Fibroblast of pulmonary artery (primary cell): ENCODE measurements at regions not wholly inside any gene's neighbourhood (a gene's known extent, or its start where the extent isn't known, plus 50 kb on each side); places are given as distances from the start of the nearest gene placed in this dataset.

Experiments
- DNase-seq: peaks from one replicate; pipeline ENCODE4 v3.0.0-alpha.2; 2010; ENCODE audit warnings: low read depth
- H3K4me3 ChIP-seq: replicated peaks from 2 replicates; pipeline ENCODE4 v1.5.1; 2011; ENCODE audit warnings: low read depth, mild to moderate bottlenecking, control low read depth, low read length, moderate library complexity
- CTCF ChIP-seq: IDR thresholded peaks from 2 replicates; pipeline ENCODE4 v1.5.1; 2011; ENCODE audit warnings: mild to moderate bottlenecking, control low read depth, low read length, inconsistent platforms; ENCODE audit errors: missing control alignments

GRCh38 chr1:221993444-221993948 is 251.6 kb upstream of the DUSP10 start:
- no peak overlapping the region for H3K4me3 ChIP-seq
- DNase-seq = no peak
- no peak for TF ChIP-seq CTCF

- no peak overlapping the region for H3K4me3 ChIP-seq
- no peak for DNase-seq
- no peak for TF ChIP-seq CTCF
These were observed 250.5 kb upstream of the DUSP10 start for GRCh38 chr1:221992427-221992826.

- H3K4me3 ChIP-seq = no peak overlapping the region
- peak; percentile 63 for DNase-seq
- TF ChIP-seq CTCF = no peak
These were observed 249.3 kb upstream of the DUSP10 start for GRCh38 chr1:221991221-221991620.

- no peak overlapping the region for H3K4me3 ChIP-seq
- no peak for TF ChIP-seq CTCF
- no peak for DNase-seq
These were observed 247.9 kb upstream of the DUSP10 start for GRCh38 chr1:221989741-221990140.

GRCh38 chr1:221988829-221989228 is 246.9 kb upstream of the DUSP10 start:
- no peak overlapping the region for H3K4me3 ChIP-seq
- TF ChIP-seq CTCF = no peak
- no peak for DNase-seq

GRCh38 chr1:221987860-221988520 is 246.1 kb upstream of the DUSP10 start:
- H3K4me3 ChIP-seq = no peak overlapping the region
- DNase-seq = peak; percentile 77
- no peak for TF ChIP-seq CTCF

- no peak for TF ChIP-seq CTCF
- DNase-seq = no peak
- H3K4me3 ChIP-seq = no peak overlapping the region
These were observed 241.6 kb upstream of the DUSP10 start for GRCh38 chr1:221983444-221983843.
